Activated naive CD8-positive, alpha-beta T cell treated with anti-CD3 and anti-CD28 coated beads, Interleukin-2, amount 10 ng/mL, durations not matched to agents 7 days and 5 days (primary cell): ENCODE measurements at regions not wholly inside any gene's neighbourhood (a gene's known extent, or its start where the extent isn't known, plus 50 kb on each side); places are given as distances from the start of the nearest gene placed in this dataset.
"Not testable (repeated sequence)": the region's sequence is repeated elsewhere in the genome, so short reads cannot be mapped to it uniquely, and the experiment has no call there.

Source experiments
- ATAC-seq: fragments of 150-1000 bp; cut with Tn5 transposase; one replicate; pipeline ENCODE4 v1.10.0; 2021; ENCODE audit warnings: low read depth, moderate library complexity
- POLR2A ChIA-PET: fragments of 350-600 bp; sonication (Branson Sonifier 250); formaldehyde crosslinking; loops from one replicate; lab custom pipeline; 2021; ENCODE audit warnings: antibody characterized with exemption; lab: Charles Lee
- DNase-seq: peaks from one replicate; pipeline ENCODE4 v3.0.0; 2021
- H3K27ac Mint-ChIP-seq: one replicate; pipeline ENCODE4 v1.8.0; 2022; ENCODE audit warnings: mild to moderate bottlenecking, mixed read lengths
- H3K27me3 Mint-ChIP-seq: one replicate; pipeline ENCODE4 v1.8.0; 2022; ENCODE audit warnings: mild to moderate bottlenecking, moderate library complexity, mixed read lengths
- H3K36me3 Mint-ChIP-seq: one replicate; pipeline ENCODE4 v1.8.0; 2021; ENCODE audit warnings: mild to moderate bottlenecking, mixed read lengths
- H3K4me1 Mint-ChIP-seq: one replicate; pipeline ENCODE4 v1.8.0; 2021; ENCODE audit warnings: mixed read lengths
- H3K4me3 Mint-ChIP-seq: one replicate; pipeline ENCODE4 v1.8.0; 2022; ENCODE audit warnings: mild to moderate bottlenecking, moderate library complexity, mixed read lengths
- H3K9me3 Mint-ChIP-seq: one replicate; pipeline ENCODE4 v1.8.0; 2021; ENCODE audit warnings: mixed read lengths

DNA sequence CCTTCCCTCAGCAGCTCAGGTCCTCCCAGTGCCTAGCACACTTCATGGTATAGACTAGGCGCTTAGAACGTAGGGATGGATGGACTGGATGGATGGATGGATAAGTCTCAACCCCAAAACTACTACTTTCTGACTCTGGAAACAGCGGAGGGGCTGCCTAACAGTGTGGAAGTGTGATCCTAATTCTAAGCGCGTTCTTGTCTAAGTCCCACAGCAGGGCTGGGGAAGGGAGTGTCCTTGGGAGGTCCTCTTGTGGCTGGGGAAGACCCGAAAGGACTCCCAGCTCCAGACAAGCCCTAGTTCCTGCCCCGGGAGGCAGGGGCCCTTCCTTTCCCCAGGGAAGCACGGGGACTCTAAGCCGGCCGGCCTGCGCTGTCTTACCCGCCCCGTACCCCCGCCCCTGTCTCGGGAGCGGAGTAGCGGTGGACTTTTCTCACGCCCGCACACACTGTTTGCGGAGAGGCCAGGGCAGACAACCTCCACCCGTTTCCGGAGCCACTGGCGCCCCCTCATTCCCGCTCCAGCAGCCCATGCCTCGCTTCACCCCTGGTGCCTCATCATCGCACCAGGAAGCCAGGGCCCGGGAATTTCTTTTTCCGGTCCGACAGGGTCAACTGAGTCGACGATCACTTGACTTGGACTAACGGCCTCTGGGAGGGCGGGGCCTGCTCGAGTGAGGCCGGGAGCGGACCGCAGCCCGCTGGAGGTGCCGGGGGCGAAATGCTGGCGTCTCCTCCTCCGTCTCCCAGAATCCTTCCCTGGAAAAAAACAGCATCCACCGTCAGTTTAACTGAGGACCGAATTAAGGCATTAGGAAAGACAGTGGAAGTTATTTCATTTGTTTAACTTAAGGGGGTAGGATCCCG lies 133.3 kb downstream of the TBC1D2B start:
- Mint-ChIP-seq H3K4me1 (peaks cover 4% of the 10 kb centered on the region), H3K4me3 (peak overlapping the region; percentile 65), H3K27ac (no peak overlapping the region), H3K36me3 (no peaks in the 10 kb centered on the region), H3K9me3 (no peaks in the 10 kb centered on the region), H3K27me3 (peaks cover 43% of the 10 kb centered on the region)
- POLR2A ChIA-PET, result no interaction called here
- ATAC-seq, result peak; percentile 51
- DNase-seq, result peak; percentile 56

DNA sequence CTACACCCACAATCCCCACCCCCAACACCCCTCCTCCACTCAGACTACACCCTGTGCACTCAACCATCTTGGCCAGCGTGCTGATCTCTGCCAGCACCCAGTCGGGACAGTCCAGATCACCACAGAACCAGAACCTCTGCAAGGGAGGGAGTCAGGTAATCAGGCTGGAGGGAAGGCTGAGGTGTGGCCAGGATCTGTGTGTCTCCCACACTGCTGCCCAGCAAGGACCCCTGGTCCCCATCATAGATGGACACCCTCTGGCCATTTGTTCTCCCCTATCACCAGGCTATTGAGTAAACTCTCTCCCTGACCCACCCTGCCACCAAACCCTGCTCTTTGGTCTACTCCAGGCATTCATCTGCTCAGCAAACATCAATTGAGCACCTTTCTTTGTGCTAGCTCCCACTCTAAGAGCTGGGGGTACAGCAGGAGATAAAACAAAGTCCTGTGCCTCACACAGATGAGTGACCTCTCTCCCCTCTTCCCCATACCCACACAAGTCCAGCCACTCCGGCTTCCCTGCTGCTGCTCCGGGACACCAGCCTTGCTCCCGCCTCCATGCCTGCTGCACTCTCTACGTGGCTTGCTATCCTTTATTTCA lies 134.8 kb downstream of the TBC1D2B start:
- Mint-ChIP-seq H3K36me3 (no peaks in the 10 kb centered on the region), H3K27ac (no peak overlapping the region), H3K27me3 (peaks cover 43% of the 10 kb centered on the region), H3K4me1 (peaks cover 4% of the 10 kb centered on the region), H3K9me3 (no peaks in the 10 kb centered on the region), H3K4me3 (no peak overlapping the region)
- ATAC-seq, result no peak
- POLR2A ChIA-PET, result no interaction called here
- DNase-seq, result no peak

DNA sequence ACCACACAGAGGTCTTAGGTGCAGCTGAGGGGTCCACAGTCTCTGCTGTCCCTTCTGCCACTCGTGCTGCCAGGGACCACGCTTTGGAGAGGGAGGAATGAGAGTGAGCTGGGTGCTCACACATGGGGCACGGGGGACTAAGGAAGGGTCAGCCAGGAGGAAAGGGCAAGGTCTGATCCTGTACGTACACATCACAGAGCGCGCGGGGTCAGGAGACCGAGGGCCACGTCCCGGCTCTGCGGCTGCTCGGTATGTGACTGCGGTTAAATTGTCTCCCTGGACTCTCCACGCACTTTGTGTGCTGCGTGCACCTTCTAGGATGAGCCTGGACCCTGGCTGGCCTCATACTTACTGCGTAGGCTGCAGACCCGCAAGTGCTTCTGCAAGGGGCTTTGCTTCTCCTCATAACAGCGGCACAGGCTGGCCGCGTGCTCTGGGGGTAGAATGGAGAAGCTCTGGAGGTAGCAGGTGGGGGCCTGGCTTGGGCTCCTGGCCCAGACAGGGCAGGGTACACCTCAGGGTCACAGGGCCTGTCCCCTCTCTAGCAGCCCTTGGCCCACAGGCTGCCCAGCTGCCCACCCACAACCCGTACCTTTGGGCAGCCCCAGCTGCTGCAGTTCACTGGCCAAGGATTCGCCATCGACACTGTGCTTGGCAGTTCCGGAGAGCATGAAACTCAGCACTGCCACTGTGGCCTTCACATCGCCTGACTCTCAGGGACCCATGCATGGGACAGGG lies 136.3 kb downstream of the TBC1D2B start:
- H3K27ac Mint-ChIP-seq, H3K36me3 Mint-ChIP-seq, H3K4me1 Mint-ChIP-seq, POLR2A ChIA-PET, ATAC-seq, DNase-seq, H3K4me3 Mint-ChIP-seq, H3K9me3 Mint-ChIP-seq: not testable (repeated sequence)
- H3K27me3 Mint-ChIP-seq, result peaks cover 35% of the 10 kb centered on the region

GRCh38 chr15:77940381-77940947 lies 137.0 kb downstream of the TBC1D2B start:
- peaks cover 27% of the 10 kb centered on the region for H3K27me3 Mint-ChIP-seq
- peaks cover 4% of the 10 kb centered on the region for H3K4me1 Mint-ChIP-seq
- H3K36me3 Mint-ChIP-seq, result no peaks in the 10 kb centered on the region
- no peak for ATAC-seq
- no peak overlapping the region for H3K27ac Mint-ChIP-seq
- POLR2A ChIA-PET, result no interaction called here
- no peak for DNase-seq
- no peaks in the 10 kb centered on the region for H3K9me3 Mint-ChIP-seq
- no peak overlapping the region for H3K4me3 Mint-ChIP-seq

DNA sequence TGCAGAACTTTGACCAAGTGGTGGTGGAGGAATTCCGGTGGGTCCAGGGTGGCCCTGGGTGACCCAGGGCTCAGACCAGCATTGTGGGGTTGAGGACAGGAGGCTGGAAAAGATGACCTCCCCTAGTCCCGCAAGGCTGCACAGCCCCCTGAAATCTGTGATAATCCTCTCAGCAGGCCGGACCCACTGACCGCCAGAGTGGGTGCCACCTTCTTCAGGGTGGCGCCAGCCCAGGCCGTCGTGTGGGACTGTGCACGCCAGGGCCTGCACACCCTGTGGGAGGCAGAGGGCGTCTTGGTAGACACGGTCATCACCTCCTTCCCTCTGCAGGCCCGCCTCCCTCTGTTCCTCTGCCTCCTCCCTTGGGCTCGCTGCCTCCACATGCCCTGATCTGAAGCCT lies 137.7 kb downstream of the TBC1D2B start:
- H3K9me3 Mint-ChIP-seq, result no peaks in the 10 kb centered on the region
- ATAC-seq (no peak), DNase-seq (no peak)
- no peak overlapping the region for H3K4me3 Mint-ChIP-seq
- no peaks in the 10 kb centered on the region for H3K36me3 Mint-ChIP-seq
- peaks cover 2% of the 10 kb centered on the region for H3K4me1 Mint-ChIP-seq
- no peak overlapping the region for H3K27ac Mint-ChIP-seq
- POLR2A ChIA-PET, result no interaction called here
- peaks cover 22% of the 10 kb centered on the region for H3K27me3 Mint-ChIP-seq

DNA sequence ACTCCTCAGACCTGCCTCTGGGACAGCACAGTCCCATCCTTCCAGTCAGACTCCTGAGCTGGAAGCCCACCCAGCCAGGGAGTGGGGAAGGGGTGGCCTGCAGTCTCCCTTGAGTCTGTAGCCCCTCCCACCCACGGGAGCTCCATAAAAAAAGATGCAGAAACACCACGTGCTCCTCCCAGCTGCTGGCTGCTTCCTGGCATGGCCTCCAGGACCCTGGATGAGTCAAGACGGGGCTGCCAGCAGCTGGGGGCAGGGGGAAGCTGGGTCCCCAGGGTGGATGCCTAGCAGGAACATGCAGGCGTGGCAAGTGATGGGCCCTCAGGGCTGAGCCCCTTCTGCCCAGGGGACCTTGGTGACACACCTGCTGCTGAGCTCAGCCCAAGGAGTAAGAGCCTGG lies 138.5 kb downstream of the TBC1D2B start:
- peaks cover 13% of the 10 kb centered on the region for H3K27me3 Mint-ChIP-seq
- H3K27ac Mint-ChIP-seq, H3K9me3 Mint-ChIP-seq, H3K4me1 Mint-ChIP-seq, H3K4me3 Mint-ChIP-seq, DNase-seq, H3K36me3 Mint-ChIP-seq, POLR2A ChIA-PET, ATAC-seq: not testable (repeated sequence)

- H3K4me3 Mint-ChIP-seq, H3K27ac Mint-ChIP-seq, ATAC-seq, H3K9me3 Mint-ChIP-seq, H3K27me3 Mint-ChIP-seq, POLR2A ChIA-PET, DNase-seq, H3K36me3 Mint-ChIP-seq, H3K4me1 Mint-ChIP-seq: not testable (repeated sequence)
Measured at GRCh38 chr15:77938546-77938945, 139.0 kb downstream of the TBC1D2B start.

- H3K27ac Mint-ChIP-seq, ATAC-seq, H3K4me3 Mint-ChIP-seq, POLR2A ChIA-PET, H3K9me3 Mint-ChIP-seq, H3K4me1 Mint-ChIP-seq, H3K36me3 Mint-ChIP-seq, H3K27me3 Mint-ChIP-seq: not testable (repeated sequence)
- peak; percentile 18 for DNase-seq
Measured at GRCh38 chr15:77936567-77936966, 140.9 kb downstream of the TBC1D2B start.

DNA sequence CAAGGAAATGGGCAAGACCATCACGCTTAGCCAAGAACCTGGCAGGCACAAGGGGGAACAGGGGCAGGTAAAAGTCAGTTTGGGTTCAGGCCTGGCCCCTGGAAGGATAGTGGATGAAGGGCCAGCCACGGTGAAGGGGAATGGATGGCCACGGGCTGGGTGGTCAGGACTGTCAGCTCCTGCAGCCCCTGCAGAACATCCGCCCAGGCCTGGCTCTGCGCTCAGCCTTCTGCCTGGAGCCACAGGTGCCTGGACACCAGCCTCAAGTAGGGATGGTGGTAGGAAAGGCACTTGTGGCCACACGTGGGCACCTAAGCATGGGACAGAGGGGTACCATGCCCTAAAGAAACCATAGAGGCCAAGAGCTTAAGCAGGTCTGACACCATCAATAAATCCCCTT lies 143.0 kb downstream of the TBC1D2B start:
- H3K27me3 Mint-ChIP-seq, H3K4me1 Mint-ChIP-seq, H3K9me3 Mint-ChIP-seq, ATAC-seq, DNase-seq, POLR2A ChIA-PET, H3K4me3 Mint-ChIP-seq, H3K36me3 Mint-ChIP-seq, H3K27ac Mint-ChIP-seq: not testable (repeated sequence)

- H3K4me1 Mint-ChIP-seq, H3K9me3 Mint-ChIP-seq, ATAC-seq, H3K4me3 Mint-ChIP-seq, H3K27me3 Mint-ChIP-seq, H3K36me3 Mint-ChIP-seq, H3K27ac Mint-ChIP-seq, POLR2A ChIA-PET: not testable (repeated sequence)
- peak; percentile 10 for DNase-seq
Measured at GRCh38 chr15:77930907-77931306, 146.6 kb downstream of the TBC1D2B start.

GRCh38 chr15:77930490-77930889 lies 147.0 kb downstream of the TBC1D2B start:
- DNase-seq, ATAC-seq, POLR2A ChIA-PET, H3K4me1 Mint-ChIP-seq, H3K27me3 Mint-ChIP-seq, H3K4me3 Mint-ChIP-seq, H3K36me3 Mint-ChIP-seq, H3K27ac Mint-ChIP-seq, H3K9me3 Mint-ChIP-seq: not testable (repeated sequence)

DNA sequence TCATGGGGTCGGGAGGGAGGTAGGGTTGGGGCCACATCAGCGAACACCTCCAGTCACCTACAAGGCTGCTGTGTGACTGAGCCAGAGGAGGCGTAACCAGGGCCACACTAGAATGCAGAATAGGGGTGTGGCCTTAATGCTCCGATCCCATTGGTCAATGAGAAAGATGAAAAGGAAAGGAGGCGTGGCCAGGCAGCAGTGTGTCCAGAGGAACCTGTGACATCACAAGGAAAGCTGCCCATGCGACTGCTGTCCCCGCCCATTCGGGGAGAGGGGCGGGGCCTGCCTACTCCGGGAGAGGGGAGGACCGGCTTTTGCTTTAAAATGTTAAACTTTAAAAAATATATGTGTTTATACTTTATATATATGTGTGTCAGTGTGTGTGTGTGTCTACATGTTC lies 150.7 kb downstream of the TBC1D2B start:
- H3K9me3 Mint-ChIP-seq, ATAC-seq, H3K4me3 Mint-ChIP-seq, H3K27ac Mint-ChIP-seq, H3K36me3 Mint-ChIP-seq, POLR2A ChIA-PET, H3K4me1 Mint-ChIP-seq, DNase-seq, H3K27me3 Mint-ChIP-seq: not testable (repeated sequence)

GRCh38 chr15:77926296-77926695 lies 151.2 kb downstream of the TBC1D2B start:
- H3K4me1 Mint-ChIP-seq, H3K27me3 Mint-ChIP-seq, H3K9me3 Mint-ChIP-seq, H3K27ac Mint-ChIP-seq, ATAC-seq, H3K4me3 Mint-ChIP-seq, H3K36me3 Mint-ChIP-seq, POLR2A ChIA-PET: not testable (repeated sequence)
- DNase-seq, result peak; percentile 9
